HPDE6-E6E7 (cell line): ENCODE measurements at regions not wholly inside any gene's neighbourhood (a gene's known extent, or its start where the extent isn't known, plus 50 kb on each side); places are given as distances from the start of the nearest gene placed in this dataset.

ENCODE experiments used
- DNase-seq: peaks from one replicate; pipeline ENCODE4 v3.0.0; 2011; ENCODE audit warnings: missing footprints; ENCODE audit errors: extremely low spot score

GRCh38 chr1:83725735-83726360 is 273.1 kb downstream of the TTLL7 start:
- no peak for DNase-seq

DNA sequence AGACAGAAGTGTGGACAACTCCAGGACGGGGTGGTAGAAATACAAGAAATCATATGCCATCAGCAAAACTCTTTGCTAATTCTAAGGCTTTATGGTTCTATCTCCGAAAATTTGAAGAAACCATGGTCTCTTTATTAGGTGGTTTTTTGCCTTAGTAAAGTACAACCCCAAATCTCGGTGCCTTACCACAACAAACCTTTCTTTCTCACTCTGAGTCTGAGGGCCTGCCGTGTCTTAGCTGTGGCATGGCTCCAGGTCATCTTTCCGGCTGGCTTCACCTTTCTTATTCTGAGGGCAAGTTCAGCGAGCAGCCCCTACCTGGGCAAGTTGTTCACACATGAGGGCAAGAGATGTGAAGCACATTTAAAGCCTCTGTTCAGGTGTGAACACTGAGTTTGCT is 280.6 kb downstream of the TTLL7 start:
- DNase-seq = no peak

- DNase-seq = no peak
Observed at GRCh38 chr1:83717785-83718184, 281.1 kb downstream of the TTLL7 start.

- DNase-seq = no peak
Observed at GRCh38 chr1:83716641-83717040, 282.3 kb downstream of the TTLL7 start.

GRCh38 chr1:83715550-83715949 is 283.4 kb downstream of the TTLL7 start:
- no peak for DNase-seq

DNA sequence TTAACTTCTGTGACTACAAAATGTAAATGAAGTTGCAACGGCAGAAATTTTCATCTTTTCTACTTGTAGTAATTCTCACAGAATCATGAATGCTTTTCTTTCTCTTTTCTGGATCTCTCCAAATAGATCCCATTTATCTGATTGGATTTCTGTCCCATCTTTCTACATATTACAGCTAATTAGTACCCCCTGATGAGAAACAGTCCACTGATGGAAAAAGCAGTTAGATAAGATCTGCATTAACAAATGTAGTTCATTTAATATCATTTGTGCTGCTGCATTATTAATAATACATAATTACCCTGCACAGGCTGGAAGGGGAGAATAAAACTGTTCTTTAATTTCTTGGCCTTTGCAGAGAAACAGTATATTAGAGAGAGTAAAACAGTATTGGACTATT is 289.3 kb downstream of the TTLL7 start:
- no peak for DNase-seq

GRCh38 chr1:83706354-83706938 is 292.5 kb downstream of the TTLL7 start:
- no peak for DNase-seq

DNA sequence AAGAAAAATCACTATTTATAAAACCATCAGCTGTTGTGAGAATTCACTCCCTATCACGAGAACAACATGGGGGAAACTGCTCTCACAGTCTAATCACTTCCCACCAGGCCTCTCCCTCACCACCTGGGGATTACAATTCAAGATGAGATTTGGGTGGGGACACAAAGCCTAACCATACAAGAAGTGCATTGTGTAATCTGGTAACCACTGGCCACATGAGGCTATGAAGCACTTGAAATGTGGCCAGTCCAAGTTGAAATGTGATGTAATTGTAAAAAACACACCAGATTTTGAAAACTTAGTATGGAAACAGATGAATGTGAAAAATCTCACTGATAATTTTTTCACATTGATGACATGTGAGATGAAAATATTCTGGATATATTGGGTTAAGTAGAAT is 293.8 kb downstream of the TTLL7 start:
- no peak for DNase-seq

DNA sequence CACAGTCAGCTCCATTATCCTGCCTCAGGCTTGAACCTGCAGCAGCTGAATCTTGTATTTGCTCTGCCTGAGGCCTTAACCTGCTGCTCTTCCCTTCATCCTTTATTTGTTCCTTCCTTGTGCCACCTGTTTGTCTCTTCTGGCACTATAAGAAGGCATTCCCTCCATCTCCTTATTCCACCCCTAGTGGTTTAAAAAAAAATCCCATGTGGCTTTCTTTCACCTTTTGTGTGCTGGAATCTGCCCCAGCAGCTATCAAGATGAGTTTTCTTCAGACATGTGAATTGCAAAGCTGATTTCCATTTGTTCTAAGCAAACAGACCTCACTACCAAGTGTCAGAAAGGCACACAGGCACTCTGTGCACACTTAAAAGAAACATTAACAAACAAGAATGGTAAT is 294.6 kb downstream of the TTLL7 start:
- no peak for DNase-seq

- no peak for DNase-seq
Observed at GRCh38 chr1:83702356-83702755, 296.6 kb downstream of the TTLL7 start.

GRCh38 chr1:83701355-83701754 is 297.6 kb downstream of the TTLL7 start:
- no peak for DNase-seq

- DNase-seq = no peak
Observed at GRCh38 chr1:83698644-83699043, 300.3 kb downstream of the TTLL7 start.

DNA sequence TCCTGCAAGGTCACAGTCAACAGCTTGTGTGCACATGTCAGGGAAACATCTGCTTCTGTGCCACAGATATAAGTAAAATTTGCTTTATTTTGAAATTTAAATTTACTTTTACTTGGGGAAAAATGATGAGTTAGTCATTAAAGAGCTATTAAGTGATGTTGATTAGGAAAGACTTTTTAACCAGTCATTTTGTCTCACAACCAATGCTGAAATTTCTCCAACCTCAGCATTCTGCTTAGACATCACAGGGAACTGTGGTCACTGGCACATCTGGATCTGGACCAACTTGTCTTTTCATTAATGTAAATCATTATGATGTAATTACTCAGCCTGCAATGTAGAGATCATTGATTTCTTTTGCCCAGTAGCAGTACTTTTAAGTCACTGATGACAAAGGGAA is 301.0 kb downstream of the TTLL7 start:
- no peak for DNase-seq

DNA sequence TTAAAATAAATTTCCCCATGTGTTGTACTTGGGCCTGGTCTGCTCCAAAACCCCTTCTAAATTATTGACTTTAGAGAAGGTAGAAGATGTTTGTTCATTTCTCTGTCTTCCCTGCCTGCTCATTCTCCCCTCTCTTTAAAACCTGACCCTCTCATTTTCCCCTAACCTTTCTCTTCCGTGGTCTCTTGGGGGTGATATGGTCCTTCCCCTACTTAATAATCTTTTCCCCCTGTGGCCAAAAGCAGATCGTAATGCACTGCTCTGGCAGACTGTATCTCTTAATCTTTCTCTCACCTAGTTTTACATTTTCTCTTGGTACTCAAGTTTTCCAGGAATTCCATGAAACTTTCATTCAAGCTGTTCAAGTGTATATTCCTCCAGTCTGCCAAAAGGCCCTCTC is 301.7 kb downstream of the TTLL7 start:
- no peak for DNase-seq

DNA sequence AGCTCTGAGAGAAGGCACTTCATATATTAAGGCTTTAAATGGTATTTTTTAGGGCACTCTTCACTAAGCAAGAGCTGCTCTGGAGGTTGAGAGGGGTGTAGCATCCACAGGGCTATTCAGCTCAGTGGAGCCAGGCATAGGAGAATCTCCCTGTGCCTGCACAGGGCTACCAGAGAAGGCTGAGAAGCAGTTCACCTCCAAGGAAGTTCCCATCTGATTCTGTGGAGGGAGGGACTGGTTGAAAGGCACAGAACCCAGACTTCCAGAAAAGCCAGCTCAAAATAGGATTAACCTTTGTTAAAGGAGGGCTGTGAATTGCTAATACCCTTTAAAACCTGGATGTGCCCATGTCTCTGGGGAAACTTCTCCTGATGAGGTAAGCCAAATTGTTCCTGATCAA is 304.5 kb downstream of the TTLL7 start:
- DNase-seq = no peak

GRCh38 chr1:83693427-83694126 is 305.4 kb downstream of the TTLL7 start:
- no peak for DNase-seq

DNA sequence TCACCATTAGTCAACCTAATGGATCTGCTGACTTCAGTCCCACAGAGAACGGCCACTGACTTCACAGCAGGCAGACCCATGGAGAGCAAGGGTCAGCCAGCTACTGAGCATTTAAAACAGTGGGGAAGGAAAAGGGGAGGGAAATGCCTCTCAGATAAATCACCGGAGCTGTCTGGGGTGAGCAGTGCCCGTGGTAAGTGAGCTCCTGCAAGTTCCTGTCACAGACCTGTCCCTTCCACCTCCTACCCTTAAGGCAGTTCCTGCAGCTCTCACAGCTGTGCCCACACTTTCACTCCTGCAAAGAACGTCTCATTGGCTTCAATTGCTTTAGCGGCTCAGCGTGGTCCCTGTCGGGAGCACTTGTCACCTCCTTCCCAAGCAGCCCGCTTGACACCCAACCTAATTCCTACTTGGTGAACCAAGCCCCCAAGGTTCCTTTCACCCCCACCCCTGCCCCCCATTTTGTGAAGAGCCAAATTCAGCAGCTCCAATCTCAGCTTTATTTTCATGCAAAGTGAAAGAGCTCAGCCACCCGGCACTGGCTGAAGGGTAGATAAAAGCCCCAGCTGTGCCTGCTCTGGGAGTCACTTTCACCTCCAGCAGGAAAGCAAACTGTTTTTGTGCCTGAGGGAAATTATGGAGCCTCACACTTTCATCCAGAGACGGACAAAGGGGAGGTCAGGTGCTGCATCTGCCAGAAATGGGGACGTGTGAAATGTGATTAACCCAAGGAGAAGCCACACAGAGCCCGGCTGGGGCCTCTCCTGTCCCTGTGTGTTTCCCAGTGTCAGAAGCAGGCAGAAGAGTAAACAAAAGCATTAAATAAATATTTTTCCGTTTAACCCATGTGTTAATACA is 306.2 kb downstream of the TTLL7 start:
- DNase-seq = no peak

DNA sequence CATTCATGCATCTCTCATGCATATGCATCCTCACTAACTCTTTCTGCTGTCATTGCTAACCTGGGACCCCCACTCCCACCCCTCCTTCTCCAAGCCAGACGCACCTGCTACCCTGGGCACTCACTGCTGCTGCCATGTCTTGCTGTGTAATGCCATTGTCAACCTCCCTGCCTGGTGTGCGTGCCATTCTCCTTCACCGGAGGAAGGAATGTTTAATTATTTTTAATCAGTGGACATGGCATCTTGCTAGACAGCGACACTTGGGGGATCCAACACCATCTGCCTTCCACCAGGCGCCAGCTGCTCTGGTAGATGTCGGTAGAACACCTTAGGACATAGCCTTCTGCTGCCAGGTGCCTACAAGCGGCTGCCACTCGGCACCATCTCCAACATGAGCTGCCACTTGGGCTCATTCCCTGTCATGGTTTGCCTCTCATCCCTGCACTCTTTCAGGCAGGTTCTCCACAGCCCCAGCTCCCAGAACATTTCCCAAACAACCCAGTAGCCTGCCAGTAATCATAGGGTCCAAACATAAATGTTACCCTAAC is 306.9 kb downstream of the TTLL7 start:
- DNase-seq = no peak

DNA sequence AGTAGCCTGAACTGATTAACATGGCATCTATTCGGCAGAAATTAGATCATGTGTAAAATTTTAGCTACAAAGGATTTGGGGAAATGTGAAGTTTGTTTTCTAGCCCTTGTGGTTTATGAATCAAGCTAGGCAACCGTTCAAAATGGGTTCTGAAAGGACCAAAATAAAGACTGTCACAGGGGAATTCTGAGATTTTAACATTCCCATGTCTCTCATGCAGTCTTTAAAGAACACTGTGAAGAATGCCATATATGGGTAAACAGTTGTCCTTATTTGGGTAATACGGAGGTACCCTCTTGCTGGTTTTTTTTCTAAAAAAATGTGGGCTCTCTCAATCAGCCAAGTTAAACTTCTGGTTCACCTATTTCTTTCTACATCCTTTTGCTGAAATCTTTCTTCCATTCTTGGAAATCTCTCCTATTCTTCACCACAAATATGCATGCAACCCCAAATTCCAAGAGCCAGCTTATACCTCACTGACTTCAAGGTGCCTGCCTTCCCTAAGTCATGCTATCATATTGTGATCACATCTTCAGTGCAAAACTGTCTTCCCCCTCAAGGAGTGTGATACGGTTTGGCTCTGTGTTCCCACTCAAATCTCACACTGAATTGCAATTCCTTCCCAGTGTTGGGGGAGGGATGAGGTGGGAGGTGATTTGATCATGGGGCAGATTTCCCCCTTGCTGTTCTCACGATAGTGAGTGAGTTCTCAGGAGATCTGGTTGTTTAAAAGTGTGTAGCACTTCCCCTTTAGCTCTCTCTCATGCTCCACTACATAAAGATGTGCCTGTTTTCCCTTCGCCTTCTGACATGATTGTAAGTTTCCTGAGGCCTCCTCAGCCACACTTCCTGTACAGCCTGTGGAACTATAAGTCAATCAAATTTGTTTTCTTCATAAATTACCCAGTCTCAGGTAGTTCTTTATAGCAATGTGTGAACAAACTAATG is 308.7 kb downstream of the TTLL7 start:
- no peak for DNase-seq

- DNase-seq = no peak
Observed at GRCh38 chr1:83682132-83682531, 316.8 kb downstream of the TTLL7 start.

DNA sequence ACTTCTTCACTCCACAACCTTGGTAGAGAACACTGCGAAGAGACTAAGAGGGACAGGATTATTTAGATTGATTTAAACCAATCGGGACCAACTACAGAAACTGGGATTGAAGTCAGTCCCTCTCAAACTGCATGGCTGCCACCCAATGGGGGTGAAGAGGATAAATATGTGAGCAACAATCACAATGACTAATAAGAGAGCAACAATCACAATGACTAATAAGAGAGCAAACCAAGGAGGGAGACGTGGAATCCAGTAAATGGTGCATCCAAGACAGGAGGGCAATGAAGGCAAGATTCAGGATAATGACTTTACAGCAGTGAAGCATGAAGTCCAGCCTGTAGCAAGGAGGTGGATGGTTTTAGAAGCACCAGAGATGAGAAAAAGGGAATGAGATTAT is 322.8 kb downstream of the TTLL7 start:
- no peak for DNase-seq
